Upper lobe of left lung (tissue), 4 donors: ENCODE measurements at regions not wholly inside any gene's neighbourhood (a gene's known extent, or its start where the extent isn't known, plus 50 kb on each side); places are given as distances from the start of the nearest gene placed in this dataset.

ENCODE experiments used
- EP300 ChIP-seq, 4 donors: sonication (generic); formaldehyde crosslinking; IDR thresholded peaks; one replicate each; pipeline ENCODE4 v1.5.1; 2017; ENCODE audit warnings: antibody characterized with exemption in 4 of 4, control low read depth in 2 of 4
- POLR2A ChIP-seq, 4 donors: fragments of 450-650 bp; IDR thresholded peaks; one replicate each; pipeline ENCODE4 v1.5.1; 2016 to 2017; ENCODE audit warnings: antibody characterized with exemption in 4 of 4, mild to moderate bottlenecking in 2 of 4
- POLR2AphosphoS5 ChIP-seq, 2 donors: sonication (generic); formaldehyde crosslinking; IDR thresholded peaks; one replicate each; pipeline ENCODE4 v1.5.1; 2017; ENCODE audit warnings: antibody characterized with exemption in 2 of 2
- TF ChIP-seq, protein P1 (sequence below), 6 experiments: fragments of 450-650 bp in 4 of 6; fragments of 200-600 bp in 2 of 6; sonication (generic) in 2 of 6; IDR thresholded peaks; one replicate each; pipeline ENCODE4 v1.5.1; 2016 to 2019; ENCODE audit warnings: antibody characterized with exemption in 6 of 6

DNA sequence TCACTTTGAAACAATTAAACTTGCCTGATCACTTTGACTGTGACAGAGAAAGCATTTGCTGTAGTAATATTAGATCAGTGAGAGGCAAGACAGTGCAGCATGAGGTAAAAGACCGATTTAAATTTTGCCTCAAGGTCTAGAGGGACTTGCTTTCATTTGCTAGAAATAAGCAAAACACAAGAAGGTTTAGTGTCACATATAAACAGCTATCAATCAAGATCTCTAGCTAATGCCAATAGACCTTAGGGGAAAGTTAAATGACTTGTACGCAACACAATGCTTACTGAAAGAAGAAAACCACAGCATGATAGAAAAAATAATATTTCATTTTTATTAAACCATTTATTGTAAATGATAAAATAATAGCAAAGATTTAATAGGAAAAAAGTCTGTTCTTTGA, 113.5 kb downstream of the DSC3 start:
- TF ChIP-seq, protein P1, sequence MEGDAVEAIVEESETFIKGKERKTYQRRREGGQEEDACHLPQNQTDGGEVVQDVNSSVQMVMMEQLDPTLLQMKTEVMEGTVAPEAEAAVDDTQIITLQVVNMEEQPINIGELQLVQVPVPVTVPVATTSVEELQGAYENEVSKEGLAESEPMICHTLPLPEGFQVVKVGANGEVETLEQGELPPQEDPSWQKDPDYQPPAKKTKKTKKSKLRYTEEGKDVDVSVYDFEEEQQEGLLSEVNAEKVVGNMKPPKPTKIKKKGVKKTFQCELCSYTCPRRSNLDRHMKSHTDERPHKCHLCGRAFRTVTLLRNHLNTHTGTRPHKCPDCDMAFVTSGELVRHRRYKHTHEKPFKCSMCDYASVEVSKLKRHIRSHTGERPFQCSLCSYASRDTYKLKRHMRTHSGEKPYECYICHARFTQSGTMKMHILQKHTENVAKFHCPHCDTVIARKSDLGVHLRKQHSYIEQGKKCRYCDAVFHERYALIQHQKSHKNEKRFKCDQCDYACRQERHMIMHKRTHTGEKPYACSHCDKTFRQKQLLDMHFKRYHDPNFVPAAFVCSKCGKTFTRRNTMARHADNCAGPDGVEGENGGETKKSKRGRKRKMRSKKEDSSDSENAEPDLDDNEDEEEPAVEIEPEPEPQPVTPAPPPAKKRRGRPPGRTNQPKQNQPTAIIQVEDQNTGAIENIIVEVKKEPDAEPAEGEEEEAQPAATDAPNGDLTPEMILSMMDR (IDR thresholded peaks at IDR 0.05), result no peak
- TF ChIP-seq POLR2A (IDR thresholded peaks at IDR 0.05) (no peak), POLR2AphosphoS5 (IDR thresholded peaks at IDR 0.05) (no peak), EP300 (IDR thresholded peaks at IDR 0.05) (no peak)
